Hepatic stellate cell (primary cell): ENCODE measurements at regions not wholly inside any gene's neighbourhood (a gene's known extent, or its start where the extent isn't known, plus 50 kb on each side); places are given as distances from the start of the nearest gene placed in this dataset.

Source experiments
- DNase-seq: peaks from one replicate; pipeline ENCODE4 v3.0.0; 2011; ENCODE audit warnings: low spot score

GRCh38 chr16:51592001-51592501 lies 441.0 kb upstream of the SALL1 start:
- no peak for DNase-seq

- no peak for DNase-seq
Observed at GRCh38 chr16:51591480-51591879, 440.4 kb upstream of the SALL1 start.

GRCh38 chr16:51579652-51580360 lies 428.7 kb upstream of the SALL1 start:
- no peak for DNase-seq

- no peak for DNase-seq
Observed at GRCh38 chr16:51577621-51578303, 426.7 kb upstream of the SALL1 start.

GRCh38 chr16:51576498-51577195 lies 425.6 kb upstream of the SALL1 start:
- no peak for DNase-seq

- no peak for DNase-seq
Observed at GRCh38 chr16:51573191-51573590, 422.1 kb upstream of the SALL1 start.

GRCh38 chr16:51569203-51569931 lies 418.3 kb upstream of the SALL1 start:
- DNase-seq = no peak

GRCh38 chr16:51567911-51568310 lies 416.8 kb upstream of the SALL1 start:
- DNase-seq = no peak

GRCh38 chr16:51565184-51565583 lies 414.1 kb upstream of the SALL1 start:
- no peak for DNase-seq

GRCh38 chr16:51562891-51563290 lies 411.8 kb upstream of the SALL1 start:
- DNase-seq = no peak

- no peak for DNase-seq
Observed at GRCh38 chr16:51559901-51560300, 408.8 kb upstream of the SALL1 start.

GRCh38 chr16:51557670-51558069 lies 406.6 kb upstream of the SALL1 start:
- no peak for DNase-seq

- DNase-seq = no peak
Observed at GRCh38 chr16:51556694-51557340, 405.7 kb upstream of the SALL1 start.

GRCh38 chr16:51553910-51554309 lies 402.8 kb upstream of the SALL1 start:
- no peak for DNase-seq

- no peak for DNase-seq
Observed at GRCh38 chr16:51553314-51553713, 402.2 kb upstream of the SALL1 start.

- no peak for DNase-seq
Observed at GRCh38 chr16:51550800-51551347, 399.8 kb upstream of the SALL1 start.

- DNase-seq = no peak
Observed at GRCh38 chr16:51549836-51550235, 398.8 kb upstream of the SALL1 start.

- DNase-seq = no peak
Observed at GRCh38 chr16:51545951-51546350, 394.9 kb upstream of the SALL1 start.

GRCh38 chr16:51544851-51545467 lies 393.9 kb upstream of the SALL1 start:
- DNase-seq = no peak

GRCh38 chr16:51543971-51544370 lies 392.9 kb upstream of the SALL1 start:
- DNase-seq = no peak
